ENCODE measurements at regions not wholly inside any gene's neighbourhood (a gene's known extent, or its start where the extent isn't known, plus 50 kb on each side); places are given as distances from the start of the nearest gene placed in this dataset.

DNA sequence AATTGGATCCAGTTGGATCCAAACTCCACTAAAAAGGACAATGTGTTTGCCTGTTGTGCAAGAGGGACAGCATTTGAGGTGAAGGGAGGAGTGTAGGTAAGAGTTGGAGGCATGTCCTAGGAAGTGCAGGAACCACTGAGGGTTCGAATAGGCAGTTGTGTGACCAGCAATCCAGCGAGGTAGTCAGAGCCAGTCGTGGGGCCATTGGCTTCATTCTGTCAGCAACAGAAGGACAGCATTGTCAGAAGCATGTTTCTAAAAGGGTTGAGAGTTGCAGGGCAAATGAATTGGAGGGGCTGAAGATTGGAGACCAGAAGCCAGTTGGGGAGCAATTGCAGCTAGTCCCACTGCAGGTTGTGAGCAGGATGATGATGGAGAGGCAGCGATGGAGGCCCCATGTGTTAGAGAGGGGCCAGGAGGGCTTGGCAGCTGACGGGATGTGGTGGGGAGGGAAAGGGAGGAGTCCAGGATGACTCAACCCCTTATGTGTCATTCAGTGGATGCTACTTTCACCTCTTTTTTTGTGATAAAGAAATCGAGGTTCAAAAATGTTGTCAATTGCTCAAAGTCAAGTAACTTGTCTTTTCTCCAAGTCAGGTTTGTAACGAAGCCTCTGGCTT is 96.7 kb upstream of the SIX3 start:
- TF ChIP-seq, protein P1, sequence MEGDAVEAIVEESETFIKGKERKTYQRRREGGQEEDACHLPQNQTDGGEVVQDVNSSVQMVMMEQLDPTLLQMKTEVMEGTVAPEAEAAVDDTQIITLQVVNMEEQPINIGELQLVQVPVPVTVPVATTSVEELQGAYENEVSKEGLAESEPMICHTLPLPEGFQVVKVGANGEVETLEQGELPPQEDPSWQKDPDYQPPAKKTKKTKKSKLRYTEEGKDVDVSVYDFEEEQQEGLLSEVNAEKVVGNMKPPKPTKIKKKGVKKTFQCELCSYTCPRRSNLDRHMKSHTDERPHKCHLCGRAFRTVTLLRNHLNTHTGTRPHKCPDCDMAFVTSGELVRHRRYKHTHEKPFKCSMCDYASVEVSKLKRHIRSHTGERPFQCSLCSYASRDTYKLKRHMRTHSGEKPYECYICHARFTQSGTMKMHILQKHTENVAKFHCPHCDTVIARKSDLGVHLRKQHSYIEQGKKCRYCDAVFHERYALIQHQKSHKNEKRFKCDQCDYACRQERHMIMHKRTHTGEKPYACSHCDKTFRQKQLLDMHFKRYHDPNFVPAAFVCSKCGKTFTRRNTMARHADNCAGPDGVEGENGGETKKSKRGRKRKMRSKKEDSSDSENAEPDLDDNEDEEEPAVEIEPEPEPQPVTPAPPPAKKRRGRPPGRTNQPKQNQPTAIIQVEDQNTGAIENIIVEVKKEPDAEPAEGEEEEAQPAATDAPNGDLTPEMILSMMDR (IDR thresholded peaks at IDR 0.05; ENCODE audit: insufficient read depth, low read depth, low read length, missing control alignments): no peak

DNA sequence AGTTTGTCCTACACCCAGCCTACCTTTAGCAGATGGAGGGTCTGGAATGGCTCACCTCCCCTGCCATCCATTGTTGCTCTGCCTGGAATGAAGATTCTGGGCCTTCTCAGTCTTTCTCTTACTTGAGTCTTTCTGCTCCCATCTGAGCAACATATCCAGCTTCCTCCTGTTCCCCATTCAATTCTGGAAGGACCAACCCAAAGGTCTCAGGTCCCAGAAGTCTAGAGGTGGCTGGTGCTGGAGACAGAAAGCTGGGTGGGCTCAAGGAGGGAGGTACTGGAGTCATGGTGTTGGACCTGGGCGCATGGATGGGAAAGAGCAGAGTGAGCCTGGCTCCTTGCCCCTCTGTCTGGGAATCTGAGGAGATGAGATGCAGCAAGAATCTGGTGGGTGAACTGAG is 93.5 kb upstream of the SIX3 start:
- TF ChIP-seq, protein P1 (IDR thresholded peaks at IDR 0.05; ENCODE audit: insufficient read depth, low read depth, low read length, missing control alignments): no peak
- DNase-seq (ENCODE audit: low read depth): no peak
- no peak overlapping the region for H3K4me3 ChIP-seq (ENCODE audit: low read length)

More for the DNA sequence above, 96.7 kb upstream of the SIX3 start:
- no peak overlapping the region for H3K4me3 ChIP-seq (ENCODE audit: low read length)
- no peak for DNase-seq (ENCODE audit: low read depth)

DNA sequence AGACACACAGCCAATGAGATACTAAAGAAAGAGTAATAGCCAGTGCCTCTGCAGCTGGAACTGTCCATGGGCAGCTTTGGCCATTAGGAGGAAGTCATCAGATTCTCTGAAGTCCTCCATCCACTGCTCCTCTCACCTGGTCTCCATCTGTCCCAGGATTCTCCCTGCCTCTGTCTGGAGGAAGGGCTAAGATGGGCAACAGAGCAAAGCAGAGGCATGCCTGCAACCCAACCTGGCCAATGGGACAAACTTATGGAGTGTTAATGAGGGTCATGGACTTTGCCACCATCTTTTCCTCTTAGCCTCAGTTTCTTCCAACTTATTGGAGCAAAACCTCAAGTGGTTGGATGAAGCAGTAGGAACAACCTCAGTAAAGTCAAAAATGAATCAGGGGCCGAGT is 91.5 kb upstream of the SIX3 start:
- DNase-seq (ENCODE audit: low read depth): no peak
- TF ChIP-seq, protein P1 (IDR thresholded peaks at IDR 0.05; ENCODE audit: insufficient read depth, low read depth, low read length, missing control alignments): no peak
- no peak overlapping the region for H3K4me3 ChIP-seq (ENCODE audit: low read length)

DNA sequence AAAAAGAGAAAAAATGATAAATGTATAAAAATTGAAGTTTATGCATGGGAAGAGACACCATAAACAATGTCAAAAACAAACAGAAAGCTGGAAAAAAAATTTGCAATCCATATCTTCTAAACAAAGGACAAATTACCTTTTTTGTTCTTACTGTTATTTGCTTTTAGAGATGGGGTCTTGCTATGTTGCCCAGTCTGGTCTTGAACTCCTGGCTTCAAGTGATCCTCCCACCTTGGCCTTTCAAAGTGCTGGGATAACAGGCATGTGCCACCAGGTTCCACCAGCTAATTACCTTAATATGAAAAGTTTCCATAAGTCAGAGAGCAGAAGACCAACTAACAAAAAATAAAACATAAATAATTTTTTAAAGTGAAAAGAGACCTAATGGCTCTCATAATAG is 90.0 kb upstream of the SIX3 start:
- TF ChIP-seq, protein P1 (IDR thresholded peaks at IDR 0.05; ENCODE audit: insufficient read depth, low read depth, low read length, missing control alignments): no peak
- H3K4me3 ChIP-seq (ENCODE audit: low read length): no peak overlapping the region

DNA sequence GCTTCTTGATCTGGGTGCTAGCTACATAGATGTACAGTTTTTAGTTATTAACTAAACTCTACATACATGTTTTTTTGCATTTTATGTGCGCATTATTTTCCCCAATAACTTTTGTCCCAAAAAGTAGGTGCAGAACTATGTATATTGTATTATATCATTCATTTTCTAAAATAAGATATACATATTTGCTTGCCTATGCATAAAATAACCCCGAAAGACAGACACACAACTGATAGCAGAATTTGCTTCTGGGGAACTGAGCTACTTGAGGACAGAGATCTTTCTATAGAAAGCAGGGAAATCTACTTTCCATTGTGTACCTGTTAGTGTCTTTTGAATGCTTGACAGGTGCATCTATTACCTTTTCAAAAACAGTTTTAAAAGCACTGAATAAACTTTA is 88.9 kb upstream of the SIX3 start:
- no peak overlapping the region for H3K4me3 ChIP-seq (ENCODE audit: low read length)
- DNase-seq (ENCODE audit: low read depth): no peak
- TF ChIP-seq, protein P1 (IDR thresholded peaks at IDR 0.05; ENCODE audit: insufficient read depth, low read depth, low read length, missing control alignments): no peak

More for the DNA sequence above, 90.0 kb upstream of the SIX3 start:
- no peak for DNase-seq (ENCODE audit: low read depth)

DNA sequence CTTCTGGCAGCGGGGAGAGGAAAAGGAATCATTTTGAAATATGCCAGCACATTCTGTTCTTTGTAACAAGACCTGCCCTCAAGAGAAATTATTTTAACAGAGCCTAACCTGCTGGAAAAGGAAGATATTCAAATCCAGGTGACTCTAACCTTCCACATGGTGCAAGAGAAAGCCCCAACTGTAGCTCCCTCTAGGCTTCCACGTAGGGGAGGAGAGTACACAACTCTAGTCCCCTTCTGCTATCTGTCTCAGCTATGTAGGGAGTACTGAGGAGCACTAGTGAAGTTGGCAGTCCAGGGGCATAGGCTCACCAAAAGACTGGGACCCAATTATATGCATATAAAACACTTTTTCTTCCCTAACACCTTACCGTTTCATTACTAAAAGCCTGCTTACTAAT is 82.2 kb upstream of the SIX3 start:
- DNase-seq (ENCODE audit: low read depth): no peak
- H3K4me3 ChIP-seq (ENCODE audit: low read length): no peak overlapping the region
- TF ChIP-seq, protein P1 (IDR thresholded peaks at IDR 0.05; ENCODE audit: insufficient read depth, low read depth, low read length, missing control alignments): no peak

DNA sequence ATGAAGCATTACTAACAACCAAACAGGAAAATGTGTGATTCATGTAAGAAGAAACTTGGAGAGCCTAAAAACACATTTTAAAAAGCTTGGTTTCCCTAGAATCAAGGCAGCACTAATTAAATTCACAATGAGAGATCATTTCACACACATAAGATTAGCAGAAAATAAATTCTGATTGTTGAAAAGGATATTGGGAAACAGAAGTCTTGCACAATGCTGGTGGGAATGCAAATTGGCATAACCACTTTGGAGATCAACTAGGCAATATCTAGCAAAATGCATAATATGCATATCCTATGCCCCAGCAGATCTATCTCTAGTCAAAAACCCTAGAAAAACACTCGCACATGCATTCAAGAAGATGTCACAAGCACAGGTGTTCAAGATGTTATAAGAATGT is 75.3 kb upstream of the SIX3 start:
- TF ChIP-seq, protein P1 (IDR thresholded peaks at IDR 0.05; ENCODE audit: insufficient read depth, low read depth, low read length, missing control alignments): no peak
- no peak for DNase-seq (ENCODE audit: low read depth)
- no peak overlapping the region for H3K4me3 ChIP-seq (ENCODE audit: low read length)

Measured in epithelial cell of esophagus (primary cell).